Suprapubic skin (tissue), 3 donors: ENCODE measurements at regions not wholly inside any gene's neighbourhood (a gene's known extent, or its start where the extent isn't known, plus 50 kb on each side); places are given as distances from the start of the nearest gene placed in this dataset.

Source experiments
- EP300 ChIP-seq: sonication (generic); formaldehyde crosslinking; IDR thresholded peaks from one replicate; pipeline ENCODE4 v1.6.1; 2017; ENCODE audit warnings: antibody characterized with exemption
- POLR2A ChIP-seq, 2 donors: fragments of 450-650 bp; IDR thresholded peaks; one replicate each; pipeline ENCODE4 v1.6.1; 2017; ENCODE audit warnings: antibody characterized with exemption in 2 of 2, mild to moderate bottlenecking in 2 of 2, moderate library complexity in 2 of 2
- TF ChIP-seq, protein P1 (sequence below), 2 donors: fragments of 200-600 bp in 1 of 2; fragments of 450-650 bp in 1 of 2; sonication (generic) in 1 of 2; IDR thresholded peaks; one replicate each; pipeline ENCODE4 v1.5.1; 2016 to 2019; ENCODE audit warnings: antibody characterized with exemption in 2 of 2, mild to moderate bottlenecking in 1 of 2, moderate library complexity in 1 of 2

DNA sequence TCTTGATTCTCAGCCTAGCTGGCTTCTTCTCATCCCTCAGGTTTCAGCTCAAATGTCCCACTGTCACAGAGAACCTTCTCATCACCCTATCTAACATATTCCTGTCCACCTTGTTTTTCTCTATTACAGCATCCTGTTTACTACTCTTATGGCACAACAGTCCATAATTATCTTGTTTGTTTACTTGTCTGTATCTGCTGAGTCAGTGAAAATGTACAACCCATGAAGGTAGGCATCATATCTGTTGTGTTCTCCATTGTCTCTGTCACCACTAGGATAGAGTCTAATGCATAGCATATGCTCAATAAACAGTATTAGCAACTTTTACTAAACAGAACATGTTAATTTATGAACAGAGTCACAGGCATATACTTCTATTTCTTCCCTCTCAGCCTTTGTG, 261.7 kb downstream of the ETAA1 start:
- TF ChIP-seq, protein P1, sequence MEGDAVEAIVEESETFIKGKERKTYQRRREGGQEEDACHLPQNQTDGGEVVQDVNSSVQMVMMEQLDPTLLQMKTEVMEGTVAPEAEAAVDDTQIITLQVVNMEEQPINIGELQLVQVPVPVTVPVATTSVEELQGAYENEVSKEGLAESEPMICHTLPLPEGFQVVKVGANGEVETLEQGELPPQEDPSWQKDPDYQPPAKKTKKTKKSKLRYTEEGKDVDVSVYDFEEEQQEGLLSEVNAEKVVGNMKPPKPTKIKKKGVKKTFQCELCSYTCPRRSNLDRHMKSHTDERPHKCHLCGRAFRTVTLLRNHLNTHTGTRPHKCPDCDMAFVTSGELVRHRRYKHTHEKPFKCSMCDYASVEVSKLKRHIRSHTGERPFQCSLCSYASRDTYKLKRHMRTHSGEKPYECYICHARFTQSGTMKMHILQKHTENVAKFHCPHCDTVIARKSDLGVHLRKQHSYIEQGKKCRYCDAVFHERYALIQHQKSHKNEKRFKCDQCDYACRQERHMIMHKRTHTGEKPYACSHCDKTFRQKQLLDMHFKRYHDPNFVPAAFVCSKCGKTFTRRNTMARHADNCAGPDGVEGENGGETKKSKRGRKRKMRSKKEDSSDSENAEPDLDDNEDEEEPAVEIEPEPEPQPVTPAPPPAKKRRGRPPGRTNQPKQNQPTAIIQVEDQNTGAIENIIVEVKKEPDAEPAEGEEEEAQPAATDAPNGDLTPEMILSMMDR (IDR thresholded peaks at IDR 0.05): no peak
- no peak for TF ChIP-seq POLR2A (IDR thresholded peaks at IDR 0.05)
- no peak for TF ChIP-seq EP300
